DMS153 (cell line): ENCODE measurements at regions not wholly inside any gene's neighbourhood (a gene's known extent, or its start where the extent isn't known, plus 50 kb on each side); places are given as distances from the start of the nearest gene placed in this dataset.

Experiments
- DNase-seq: peaks from one replicate; lab custom pipeline; 2025; lab: John Stamatoyannopoulos, UW

DNA sequence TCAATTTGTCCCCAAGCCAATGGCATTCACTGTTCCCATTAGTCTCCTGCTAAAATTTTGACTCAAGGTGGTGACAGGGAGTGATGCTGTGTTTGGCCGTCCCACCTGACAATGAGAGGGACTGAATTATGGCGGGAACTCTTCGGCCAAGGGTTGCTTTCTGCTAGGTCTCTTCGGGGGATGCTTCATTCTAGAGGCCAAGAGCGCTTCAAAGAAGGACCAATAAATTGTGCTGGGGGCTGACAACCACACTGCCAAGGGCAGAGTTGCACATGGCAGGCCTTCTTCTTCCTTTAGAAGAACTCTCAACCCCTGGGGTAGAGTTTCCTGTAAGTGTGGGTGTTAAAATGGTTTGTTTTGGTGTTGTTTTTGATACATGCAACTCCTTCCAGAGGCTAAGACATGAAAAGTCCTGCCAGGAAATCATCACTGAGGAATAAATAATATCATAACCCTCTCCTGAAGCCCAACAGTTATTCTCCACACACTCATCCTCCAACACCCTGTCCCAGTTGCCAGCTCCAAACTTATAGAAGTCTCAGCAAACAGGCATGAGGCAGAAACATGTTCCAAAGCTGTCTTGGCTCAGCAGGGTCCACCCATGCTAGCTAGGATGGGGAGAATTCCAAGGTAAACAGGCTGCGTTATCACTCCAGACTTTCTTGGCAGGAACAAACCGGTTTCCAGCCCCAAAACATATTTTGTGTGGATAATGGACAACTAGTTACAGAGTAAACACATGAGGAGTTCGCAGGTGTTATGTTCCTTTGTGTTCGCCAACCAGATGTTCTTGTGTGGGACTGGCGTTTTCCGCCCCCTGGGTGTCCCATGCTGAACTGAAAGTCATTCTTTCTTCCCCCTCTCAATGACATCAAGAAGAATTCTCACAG lies 396.7 kb upstream of the RGMA start:
- DNase-seq: no peak

DNA sequence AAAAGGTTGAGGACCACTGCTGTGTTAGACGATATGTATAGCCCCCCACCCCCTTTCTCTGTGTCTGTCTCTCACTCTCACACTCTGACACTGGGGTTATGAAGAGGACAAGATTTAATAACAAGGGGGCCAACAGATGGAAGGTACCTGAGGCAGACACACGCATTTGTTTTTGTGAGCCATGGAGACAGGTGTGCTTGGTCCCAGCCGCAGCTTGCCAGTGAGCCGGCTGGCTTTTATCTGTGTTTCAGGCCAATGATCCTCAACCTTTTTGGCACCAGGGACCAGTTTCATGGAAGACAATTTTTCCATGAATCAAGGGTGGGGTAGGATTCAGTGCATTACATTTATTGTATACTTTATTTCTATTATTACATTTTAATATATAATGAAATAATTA lies 394.9 kb upstream of the RGMA start:
- no peak for DNase-seq

DNA sequence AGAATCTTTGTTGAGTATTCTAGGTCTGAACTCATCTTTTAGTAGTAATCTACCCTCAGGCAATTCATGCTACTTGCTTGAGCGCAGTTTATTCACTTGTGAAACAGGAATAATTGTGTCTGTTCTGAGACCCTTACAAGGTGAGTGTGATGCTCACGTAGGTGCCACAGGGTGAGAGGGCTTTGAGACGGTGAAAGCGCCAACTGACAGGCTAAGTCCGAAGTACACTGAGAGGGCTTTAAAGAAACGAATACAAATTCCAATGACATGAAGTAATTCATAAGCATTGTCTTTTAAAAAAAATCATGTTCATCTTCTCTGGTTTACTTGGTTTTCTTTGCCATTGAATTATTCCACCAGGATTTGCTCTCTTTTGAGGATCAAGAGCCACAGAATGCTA lies 393.7 kb upstream of the RGMA start:
- DNase-seq: no peak

DNA sequence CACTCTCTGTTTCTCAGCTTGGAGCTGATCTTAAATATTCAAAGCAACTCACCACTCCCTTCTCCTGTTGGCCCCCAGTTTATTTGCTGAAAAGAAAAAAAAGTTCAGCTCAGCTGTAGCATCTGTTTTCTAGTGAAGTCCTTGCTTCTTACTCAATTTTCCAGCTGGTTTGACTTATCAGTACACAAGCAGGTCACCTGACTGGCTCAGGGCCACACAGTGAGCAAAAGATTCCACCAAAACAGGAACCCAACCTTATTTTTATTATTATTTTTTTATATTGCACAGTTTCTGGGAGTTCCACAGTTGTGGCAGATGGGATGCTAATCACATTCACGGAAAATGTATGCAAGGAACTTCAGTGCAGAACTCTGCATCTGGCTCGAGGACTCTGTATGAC lies 390.7 kb upstream of the RGMA start:
- DNase-seq: no peak

DNA sequence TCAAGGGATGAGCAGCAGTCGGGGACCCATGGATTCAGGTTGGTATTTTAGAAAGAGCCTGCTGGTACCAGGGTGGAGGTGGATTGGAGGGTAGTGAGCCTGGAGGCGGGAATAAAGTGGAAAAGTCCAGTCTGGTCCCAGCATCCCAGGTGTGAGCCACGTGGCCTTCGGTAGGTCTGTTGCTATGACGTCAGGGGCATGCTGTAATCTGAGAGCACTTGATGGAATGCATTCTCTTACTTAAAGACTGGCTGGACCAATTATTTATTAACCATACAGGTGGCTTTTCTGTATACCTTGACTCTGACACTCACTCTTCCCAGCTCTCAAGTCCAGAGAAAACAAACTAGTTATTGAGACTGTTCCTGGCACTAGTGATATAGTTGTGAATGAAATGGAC lies 389.9 kb upstream of the RGMA start:
- DNase-seq: no peak

- no peak for DNase-seq
Measured at GRCh38 chr15:93477721-93478120, 388.7 kb upstream of the RGMA start.

DNA sequence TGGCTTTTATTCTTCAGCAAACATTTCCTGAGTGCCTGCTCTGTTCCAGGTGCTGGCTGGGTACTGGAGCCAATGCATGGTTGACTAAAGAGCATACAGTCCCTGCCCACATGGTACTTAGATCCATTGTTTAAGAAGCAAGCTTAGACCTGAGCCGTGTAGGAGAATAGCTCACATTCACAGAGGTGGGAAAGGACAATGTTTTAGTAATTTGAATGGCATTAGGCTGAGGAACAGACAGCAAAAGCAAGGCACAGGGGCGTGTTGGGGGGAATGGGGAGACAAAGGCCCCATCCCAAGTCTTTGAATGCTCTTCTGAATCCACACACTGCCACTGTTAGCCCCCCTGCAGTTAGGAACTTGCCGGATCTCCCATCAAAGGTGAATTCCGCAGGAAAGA lies 388.2 kb upstream of the RGMA start:
- no peak for DNase-seq

DNA sequence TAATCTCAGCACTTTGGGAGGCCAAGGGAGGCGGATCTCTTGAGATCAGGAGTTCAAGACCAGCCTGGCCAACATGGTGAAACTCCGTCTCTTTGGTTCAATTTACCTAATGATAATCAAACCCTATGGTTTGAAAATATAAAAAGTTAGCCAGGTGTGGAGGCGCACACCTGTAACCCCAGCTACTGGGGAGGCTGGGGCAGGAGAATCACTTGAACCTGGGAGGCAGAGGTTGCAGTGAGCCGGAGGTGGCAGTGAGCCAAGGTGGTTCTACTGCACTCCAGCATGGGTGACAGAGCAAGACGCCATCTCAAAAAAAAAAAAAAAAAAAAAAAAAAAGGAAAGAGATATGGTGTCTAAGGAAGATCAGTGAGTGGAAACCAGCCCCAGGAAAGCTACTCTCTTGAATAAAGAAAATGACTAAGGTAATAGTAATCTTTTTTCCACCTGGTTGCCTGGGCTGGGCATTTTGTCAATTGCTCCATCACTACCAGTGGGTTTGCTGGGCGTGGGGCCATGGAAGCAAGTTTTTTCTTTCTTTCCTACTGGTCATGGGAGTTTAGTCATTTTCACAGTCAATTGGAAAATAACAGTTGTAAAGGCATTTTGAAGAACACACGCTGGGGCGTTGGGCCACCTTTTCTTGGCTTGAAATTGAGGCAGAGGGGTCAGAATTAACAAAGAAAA lies 387.6 kb upstream of the RGMA start:
- DNase-seq: no peak

GRCh38 chr15:93474728-93475127 lies 385.7 kb upstream of the RGMA start:
- no peak for DNase-seq

GRCh38 chr15:93469994-93470393 lies 381.0 kb upstream of the RGMA start:
- DNase-seq: no peak

GRCh38 chr15:93467337-93467736 lies 378.3 kb upstream of the RGMA start:
- DNase-seq: no peak

DNA sequence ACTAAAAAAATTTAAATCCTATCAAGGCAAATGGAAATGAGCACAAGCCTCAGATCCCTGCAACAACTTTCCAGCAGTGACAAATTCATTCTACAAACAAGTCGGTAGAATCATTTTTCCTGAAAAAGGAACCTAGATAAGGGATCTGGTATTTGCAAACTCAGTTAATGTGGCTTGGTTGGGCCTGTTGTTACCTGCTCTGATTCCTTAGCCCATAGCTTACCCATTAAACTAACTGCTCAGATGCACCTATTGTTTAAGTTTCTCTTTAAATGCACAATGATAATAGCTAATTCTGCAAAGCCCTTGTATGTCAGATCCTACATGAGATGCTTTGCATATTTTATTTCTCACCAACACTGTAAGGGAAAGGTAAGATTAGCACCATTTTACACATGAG lies 377.4 kb upstream of the RGMA start:
- no peak for DNase-seq

DNA sequence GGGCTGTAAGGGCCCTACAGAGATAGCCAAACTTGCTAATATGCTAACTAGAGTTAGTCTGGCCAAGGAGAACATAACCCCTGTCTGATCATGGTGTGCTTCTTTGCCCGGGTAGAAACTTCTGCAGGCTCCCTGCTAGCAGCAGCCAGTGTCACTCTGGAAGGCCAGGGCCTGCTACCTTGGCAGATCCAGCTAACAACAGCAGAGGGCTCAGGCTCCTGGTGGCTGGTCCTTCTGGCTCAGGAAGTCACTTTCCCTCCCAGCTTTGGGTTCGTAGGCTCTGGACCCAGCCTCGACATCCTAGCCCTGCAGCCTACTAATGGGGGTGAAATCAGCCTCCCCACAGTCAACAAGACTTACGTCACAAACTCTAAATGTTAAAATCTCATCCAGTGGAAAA lies 373.7 kb upstream of the RGMA start:
- DNase-seq: no peak

GRCh38 chr15:93460717-93461116 lies 371.7 kb upstream of the RGMA start:
- no peak for DNase-seq

GRCh38 chr15:93459396-93459795 lies 370.4 kb upstream of the RGMA start:
- DNase-seq: no peak

- DNase-seq: no peak
Measured at GRCh38 chr15:93458597-93458996, 369.6 kb upstream of the RGMA start.

DNA sequence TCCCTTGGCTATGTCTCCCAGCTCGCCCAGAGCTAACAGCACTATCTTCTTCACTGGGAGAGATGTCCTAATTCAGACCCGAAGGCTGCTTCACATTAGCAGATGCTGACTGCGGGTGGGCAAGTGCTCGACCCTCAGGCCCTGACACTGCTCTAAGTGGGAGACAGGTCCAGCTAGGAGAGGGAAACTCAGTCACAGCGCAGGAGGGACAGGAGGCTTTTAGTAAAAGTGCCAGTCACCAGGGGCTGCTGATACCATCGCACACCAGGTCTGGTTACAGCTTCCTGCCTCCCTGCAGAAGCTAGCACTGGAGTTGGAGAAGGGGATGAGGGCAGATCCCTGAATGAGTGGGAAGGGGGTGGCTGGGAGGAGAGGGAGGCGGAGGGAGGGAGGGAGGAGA lies 365.8 kb upstream of the RGMA start:
- no peak for DNase-seq

DNA sequence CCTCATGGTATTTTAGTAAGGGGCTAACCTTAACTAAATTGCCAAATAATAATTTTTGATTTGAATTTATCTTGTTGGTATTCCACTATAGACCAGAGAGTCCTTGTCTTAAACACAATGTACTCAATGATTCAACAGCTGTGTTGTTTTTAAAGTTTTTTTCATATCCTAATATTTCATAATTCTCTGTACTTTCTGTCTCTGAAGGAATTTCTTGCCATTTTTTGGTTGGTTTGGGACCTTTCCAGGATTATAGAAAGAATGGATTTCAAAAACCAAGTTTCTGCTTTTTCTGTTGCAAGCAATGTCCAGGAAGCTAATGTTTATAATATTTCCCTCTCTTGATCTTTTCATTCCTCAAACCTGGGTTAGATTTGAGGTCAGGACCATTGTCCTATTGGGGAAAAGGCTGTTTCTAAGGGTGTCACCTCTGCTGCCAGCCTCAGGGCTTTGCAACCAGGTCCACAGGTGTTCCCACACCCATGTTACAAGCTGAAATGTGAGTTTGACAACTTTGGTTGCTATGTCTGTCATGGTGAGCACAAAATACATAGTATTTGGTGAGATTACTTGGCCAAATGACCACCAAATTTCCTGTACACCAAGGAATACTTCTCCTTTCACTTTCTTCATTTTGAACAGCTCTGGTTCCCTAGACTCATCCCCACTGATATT lies 363.7 kb upstream of the RGMA start:
- DNase-seq: no peak

GRCh38 chr15:93451822-93452221 lies 362.8 kb upstream of the RGMA start:
- no peak for DNase-seq

GRCh38 chr15:93451265-93451664 lies 362.3 kb upstream of the RGMA start:
- no peak for DNase-seq

- no peak for DNase-seq
Measured at GRCh38 chr15:93449798-93450197, 360.8 kb upstream of the RGMA start.

DNA sequence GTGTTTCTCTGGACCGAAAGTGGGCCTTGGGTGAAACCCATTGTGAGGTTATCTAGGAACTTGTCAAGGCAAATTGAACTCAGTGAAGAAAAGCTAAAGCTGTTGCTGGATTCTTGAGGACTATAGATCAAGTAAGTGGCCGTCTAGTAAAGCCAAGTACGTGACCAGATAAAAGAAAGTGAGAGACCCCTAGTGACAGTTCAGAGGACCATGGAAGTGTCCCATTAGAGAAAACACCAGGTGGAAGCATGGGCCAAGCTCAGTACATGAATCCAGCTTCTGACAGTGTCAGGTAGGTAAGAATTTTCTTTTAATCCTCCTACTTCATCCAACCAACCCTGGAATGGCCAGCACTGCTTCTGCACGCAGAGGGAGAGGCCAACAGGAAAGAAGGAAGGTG lies 349.3 kb upstream of the RGMA start:
- DNase-seq: no peak

DNA sequence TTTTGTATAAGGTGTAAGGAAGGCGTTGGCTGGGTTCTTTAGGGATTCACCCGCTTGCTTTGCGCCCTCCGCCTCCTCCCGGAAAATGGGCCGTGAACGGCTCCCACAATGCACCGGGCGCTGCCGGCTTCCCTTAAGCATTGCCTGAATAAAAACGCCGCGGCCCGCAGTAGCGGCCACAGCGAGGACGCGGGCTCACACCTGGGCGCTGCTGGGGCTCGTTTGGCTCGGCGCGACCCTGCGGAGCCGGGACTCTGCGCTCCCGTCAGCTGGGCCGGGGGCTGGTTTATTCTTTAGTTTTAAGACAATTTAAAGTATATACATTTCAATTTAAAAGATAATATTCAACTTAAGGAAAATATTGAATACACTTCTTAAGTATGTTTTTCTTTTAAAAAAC lies 343.5 kb upstream of the RGMA start:
- DNase-seq: no peak
